A673 (cell line): ENCODE measurements at regions not wholly inside any gene's neighbourhood (a gene's known extent, or its start where the extent isn't known, plus 50 kb on each side); places are given as distances from the start of the nearest gene placed in this dataset.

Experiments
- BruUV-seq: library from RNA; stranded (reverse); fragments of 400-500 nt; replicated peaks from 2 replicates; lab custom pipeline; 2021; lab: Mats Ljungman, UMichigan
- CTCF ChIA-PET: fragments of 300-600 bp; sonication (Branson Sonifier 250); formaldehyde crosslinking; loops from one replicate; lab custom pipeline; 2022; ENCODE audit warnings: antibody characterized with exemption; lab: Charles Lee
- POLR2A ChIA-PET: fragments of 300-600 bp; sonication (Branson Sonifier 250); formaldehyde crosslinking; loops from one replicate; lab custom pipeline; 2022; ENCODE audit warnings: antibody characterized with exemption; ENCODE audit not compliant: low non-redundant PET; lab: Charles Lee
- DNase-seq: peaks from one replicate; pipeline ENCODE4 v3.0.0-alpha.2; 2015; ENCODE audit warnings: low spot score
- H3K27ac ChIP-seq: fragments of 200-600 bp; sonication (generic); 2 replicates; pipeline ENCODE4 v1.5.1; 2016; ENCODE audit warnings: mixed run types, low read depth, mild to moderate bottlenecking, mixed read lengths, antibody characterized with exemption, low read length; ENCODE audit not compliant: poor library complexity, severe bottlenecking
- H3K27me3 ChIP-seq: fragments of 200-600 bp; sonication (generic); replicated peaks from 2 replicates; pipeline ENCODE4 v1.6.1; 2017; ENCODE audit warnings: mixed run types, low read depth, mild to moderate bottlenecking, mixed read lengths, antibody characterized with exemption, low read length; ENCODE audit not compliant: insufficient read depth, poor library complexity
- H3K36me3 ChIP-seq: fragments of 200-600 bp; sonication (generic); 2 replicates; pipeline ENCODE4 v1.6.1; 2016; ENCODE audit warnings: mixed run types, mild to moderate bottlenecking, mixed read lengths, antibody characterized with exemption, low read length; ENCODE audit not compliant: insufficient read depth, poor library complexity, severe bottlenecking
- H3K4me1 ChIP-seq: fragments of 200-600 bp; sonication (generic); 2 replicates; pipeline ENCODE4 v1.6.1; 2017; ENCODE audit warnings: mixed run types, mild to moderate bottlenecking, mixed read lengths, antibody characterized with exemption, low read length; ENCODE audit not compliant: insufficient read depth, poor library complexity, severe bottlenecking
- H3K4me3 ChIP-seq: fragments of 200-600 bp; sonication (generic); 2 replicates; pipeline ENCODE4 v1.5.1; 2016; ENCODE audit warnings: low read depth, mixed run types, mild to moderate bottlenecking, mixed read lengths, low read length; ENCODE audit not compliant: poor library complexity, severe bottlenecking
- H3K9me3 ChIP-seq: fragments of 200-600 bp; sonication (generic); 2 replicates; pipeline ENCODE4 v1.6.1; 2016; ENCODE audit warnings: mixed run types, low read depth, mild to moderate bottlenecking, mixed read lengths, antibody characterized with exemption, low read length; ENCODE audit not compliant: poor library complexity, severe bottlenecking
- EZH2 ChIP-seq: fragments of 200-600 bp; sonication (generic); IDR thresholded peaks from 2 replicates; pipeline ENCODE4 v1.6.1; 2017; ENCODE audit warnings: borderline replicate concordance, low read depth, mild to moderate bottlenecking, mixed read lengths, antibody characterized with exemption, low read length; ENCODE audit not compliant: poor library complexity, severe bottlenecking
- intact Hi-C: fragments of 100-400 bp; cut with micrococcal nuclease; formaldehyde crosslinking; loops from one replicate; pipeline ENCODE4 v1.10.0; 2022; ENCODE audit not compliant: unreplicated experiment
- TF ChIP-seq, protein P1 (sequence below): fragments of 300-800, 200-600 bp; sonication (generic); conservative IDR thresholded peaks from 2 replicates; pipeline ENCODE4 v1.5.1; 2017; ENCODE audit warnings: low read depth, mild to moderate bottlenecking, antibody characterized with exemption, low read length, moderate library complexity, mixed read lengths

- TF ChIP-seq EZH2: no peak
- TF ChIP-seq, protein P1, sequence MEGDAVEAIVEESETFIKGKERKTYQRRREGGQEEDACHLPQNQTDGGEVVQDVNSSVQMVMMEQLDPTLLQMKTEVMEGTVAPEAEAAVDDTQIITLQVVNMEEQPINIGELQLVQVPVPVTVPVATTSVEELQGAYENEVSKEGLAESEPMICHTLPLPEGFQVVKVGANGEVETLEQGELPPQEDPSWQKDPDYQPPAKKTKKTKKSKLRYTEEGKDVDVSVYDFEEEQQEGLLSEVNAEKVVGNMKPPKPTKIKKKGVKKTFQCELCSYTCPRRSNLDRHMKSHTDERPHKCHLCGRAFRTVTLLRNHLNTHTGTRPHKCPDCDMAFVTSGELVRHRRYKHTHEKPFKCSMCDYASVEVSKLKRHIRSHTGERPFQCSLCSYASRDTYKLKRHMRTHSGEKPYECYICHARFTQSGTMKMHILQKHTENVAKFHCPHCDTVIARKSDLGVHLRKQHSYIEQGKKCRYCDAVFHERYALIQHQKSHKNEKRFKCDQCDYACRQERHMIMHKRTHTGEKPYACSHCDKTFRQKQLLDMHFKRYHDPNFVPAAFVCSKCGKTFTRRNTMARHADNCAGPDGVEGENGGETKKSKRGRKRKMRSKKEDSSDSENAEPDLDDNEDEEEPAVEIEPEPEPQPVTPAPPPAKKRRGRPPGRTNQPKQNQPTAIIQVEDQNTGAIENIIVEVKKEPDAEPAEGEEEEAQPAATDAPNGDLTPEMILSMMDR: no peak
- Histone ChIP-seq H3K9me3 (peaks cover 3% of the 10 kb centered on the region), H3K4me1 (no peaks in the 10 kb centered on the region), H3K4me3 (no peak overlapping the region), H3K27me3 (no peaks in the 10 kb centered on the region), H3K27ac (no peak overlapping the region), H3K36me3 (no peaks in the 10 kb centered on the region)
- no TSS peak for BruUV-seq
- ChIA-PET POLR2A (no interaction called here), CTCF (no interaction called here)
- intact Hi-C loops: no loop called here
- no peak for DNase-seq
Measured at GRCh38 chr11:129574431-129574830, 198.8 kb downstream of the BARX2 start.

DNA sequence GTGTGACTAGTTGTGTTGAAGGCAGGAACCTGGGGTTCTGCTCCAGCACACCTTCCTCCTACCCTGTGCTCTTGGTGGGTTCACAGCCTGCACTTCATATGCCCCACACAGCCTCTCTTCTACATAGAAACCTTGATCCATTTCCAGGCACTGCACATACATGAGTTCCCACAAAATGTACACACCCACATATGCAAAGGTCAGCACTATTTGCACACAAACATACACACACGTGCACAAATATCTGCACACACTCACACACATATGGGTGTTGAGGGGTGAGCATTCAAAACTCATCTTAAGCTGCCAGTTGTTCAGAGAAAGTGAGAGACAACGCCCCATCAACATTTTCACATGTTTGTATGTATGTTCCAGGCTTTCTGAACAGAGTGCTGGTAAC lies 201.0 kb downstream of the BARX2 start:
- TF ChIP-seq, protein P1: no peak
- TF ChIP-seq EZH2: no peak
- Histone ChIP-seq H3K36me3 (no peaks in the 10 kb centered on the region), H3K27ac (no peak overlapping the region), H3K9me3 (no peaks in the 10 kb centered on the region), H3K4me1 (no peaks in the 10 kb centered on the region), H3K4me3 (no peak overlapping the region), H3K27me3 (no peaks in the 10 kb centered on the region)
- no TSS peak for BruUV-seq
- intact Hi-C loops: no loop called here
- POLR2A ChIA-PET: no interaction called here
- CTCF ChIA-PET: no interaction called here
- no peak for DNase-seq

DNA sequence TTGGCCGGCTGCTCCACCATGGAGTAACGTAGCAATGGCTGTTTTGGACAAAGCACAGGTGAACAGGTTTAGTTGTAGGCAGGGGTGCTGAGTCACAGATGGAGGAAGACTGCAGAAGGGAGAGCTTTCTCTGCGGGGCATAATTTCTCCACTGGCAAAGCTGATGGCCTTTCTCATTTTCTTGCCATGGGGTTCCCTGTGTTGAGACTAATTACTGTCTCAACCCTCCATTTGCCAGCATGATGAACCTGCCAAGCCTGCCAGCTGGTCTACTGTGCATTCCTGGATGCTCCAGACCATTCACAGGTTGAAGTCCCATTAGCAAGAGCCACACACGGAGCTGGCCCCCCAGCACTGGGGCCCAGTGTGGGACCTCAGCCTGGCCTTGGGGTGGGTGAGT lies 202.4 kb downstream of the BARX2 start:
- no peak overlapping the region for H3K4me3 ChIP-seq
- BruUV-seq: no TSS peak
- no peak overlapping the region for H3K27ac ChIP-seq
- POLR2A ChIA-PET: no interaction called here
- intact Hi-C loops: no loop called here
- TF ChIP-seq, protein P1: no peak
- TF ChIP-seq EZH2: no peak
- no peaks in the 10 kb centered on the region for H3K4me1 ChIP-seq
- no peaks in the 10 kb centered on the region for H3K27me3 ChIP-seq
- H3K36me3 ChIP-seq: no peaks in the 10 kb centered on the region
- CTCF ChIA-PET: no interaction called here
- DNase-seq: no peak
- no peaks in the 10 kb centered on the region for H3K9me3 ChIP-seq
